ENCODE measurements at regions not wholly inside any gene's neighbourhood (a gene's known extent, or its start where the extent isn't known, plus 50 kb on each side); places are given as distances from the start of the nearest gene placed in this dataset.

- TF ChIP-seq, protein P1, sequence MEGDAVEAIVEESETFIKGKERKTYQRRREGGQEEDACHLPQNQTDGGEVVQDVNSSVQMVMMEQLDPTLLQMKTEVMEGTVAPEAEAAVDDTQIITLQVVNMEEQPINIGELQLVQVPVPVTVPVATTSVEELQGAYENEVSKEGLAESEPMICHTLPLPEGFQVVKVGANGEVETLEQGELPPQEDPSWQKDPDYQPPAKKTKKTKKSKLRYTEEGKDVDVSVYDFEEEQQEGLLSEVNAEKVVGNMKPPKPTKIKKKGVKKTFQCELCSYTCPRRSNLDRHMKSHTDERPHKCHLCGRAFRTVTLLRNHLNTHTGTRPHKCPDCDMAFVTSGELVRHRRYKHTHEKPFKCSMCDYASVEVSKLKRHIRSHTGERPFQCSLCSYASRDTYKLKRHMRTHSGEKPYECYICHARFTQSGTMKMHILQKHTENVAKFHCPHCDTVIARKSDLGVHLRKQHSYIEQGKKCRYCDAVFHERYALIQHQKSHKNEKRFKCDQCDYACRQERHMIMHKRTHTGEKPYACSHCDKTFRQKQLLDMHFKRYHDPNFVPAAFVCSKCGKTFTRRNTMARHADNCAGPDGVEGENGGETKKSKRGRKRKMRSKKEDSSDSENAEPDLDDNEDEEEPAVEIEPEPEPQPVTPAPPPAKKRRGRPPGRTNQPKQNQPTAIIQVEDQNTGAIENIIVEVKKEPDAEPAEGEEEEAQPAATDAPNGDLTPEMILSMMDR (conservative IDR thresholded peaks at IDR 0.05 in 1 of 2, IDR thresholded peaks at IDR 0.05 in 1 of 2; ENCODE audit: extremely low read depth in 1 of 2, insufficient read depth in 1 of 2, low read depth in 1 of 2, low read length in 2 of 2): no peak
- TF ChIP-seq EZH2 (IDR thresholded peaks at IDR 0.05; ENCODE audit: borderline replicate concordance, low read length): no peak
Measured at GRCh38 chr2:214652473-214652872, 157.0 kb downstream of the BARD1 start.
